HG03066 (cell line): ENCODE measurements at regions not wholly inside any gene's neighbourhood (a gene's known extent, or its start where the extent isn't known, plus 50 kb on each side); places are given as distances from the start of the nearest gene placed in this dataset.
"Not testable (repeated sequence)": the region's sequence is repeated elsewhere in the genome, so short reads cannot be mapped to it uniquely, and the experiment has no call there.

Experiments
- ATAC-seq: cut with Tn5 transposase; IDR thresholded peaks from one replicate; pipeline ENCODE4 v1.9.1; 2021; ENCODE audit warnings: low read depth; ENCODE audit not compliant: unreplicated experiment

DNA sequence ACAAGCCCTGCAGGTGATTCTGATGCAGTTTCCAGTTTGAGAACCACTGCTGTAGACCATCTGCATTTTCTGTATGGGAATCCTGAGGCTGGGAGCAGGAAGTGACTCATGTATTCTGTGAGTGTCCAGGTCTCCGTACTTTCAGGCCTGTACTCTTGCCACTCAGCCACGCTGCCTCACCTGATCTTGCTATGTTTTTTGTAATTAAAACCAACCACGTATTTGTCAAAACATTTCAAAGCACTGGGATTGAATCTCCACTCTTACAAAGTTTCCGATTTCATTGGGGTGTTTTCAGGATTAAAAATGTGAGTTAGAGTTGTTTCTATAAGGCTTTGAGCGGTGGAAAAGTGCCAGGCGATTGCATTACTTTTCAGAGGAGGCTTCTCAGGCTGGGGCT, 2907.5 kb downstream of the RPIA start:
- ATAC-seq = not testable (repeated sequence)

DNA sequence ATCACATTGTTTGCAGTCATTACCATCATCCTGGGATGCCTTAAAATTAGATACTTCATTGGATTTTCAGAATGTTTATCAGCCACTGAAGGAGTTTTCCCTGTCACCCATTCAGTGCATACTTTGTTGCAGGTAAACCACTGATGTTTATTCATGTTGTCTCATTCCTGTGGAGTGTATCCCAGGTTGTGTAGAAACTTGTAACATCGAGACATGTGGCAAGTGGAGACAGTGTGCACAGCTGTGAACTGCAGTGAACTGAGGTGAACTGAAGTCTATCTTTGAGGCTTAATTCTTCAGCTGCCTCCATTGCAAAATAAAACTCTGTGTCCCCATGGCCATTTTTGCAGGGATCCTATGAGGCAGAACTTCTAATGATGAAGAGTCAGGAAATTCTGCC, 2911.4 kb downstream of the RPIA start:
- ATAC-seq = not testable (repeated sequence)

DNA sequence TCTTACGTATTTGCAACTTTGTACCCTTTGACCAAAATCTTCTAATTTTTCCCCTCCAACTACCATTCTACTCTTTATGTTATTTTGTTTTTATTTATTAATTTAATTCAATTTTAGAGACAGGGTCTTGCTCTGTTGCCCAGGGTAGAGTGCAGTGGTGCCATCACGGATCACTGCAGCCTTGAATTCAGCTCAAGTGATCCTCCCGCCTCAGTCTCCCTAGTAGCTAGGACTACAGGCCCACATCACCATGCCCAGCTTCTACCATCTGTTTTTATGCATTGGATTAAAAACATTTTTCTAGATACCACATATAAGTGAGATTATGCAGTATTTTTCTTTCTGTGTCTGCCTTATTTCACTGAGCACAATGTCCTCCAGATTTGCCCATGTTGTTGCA, 2912.5 kb downstream of the RPIA start:
- ATAC-seq = not testable (repeated sequence)

DNA sequence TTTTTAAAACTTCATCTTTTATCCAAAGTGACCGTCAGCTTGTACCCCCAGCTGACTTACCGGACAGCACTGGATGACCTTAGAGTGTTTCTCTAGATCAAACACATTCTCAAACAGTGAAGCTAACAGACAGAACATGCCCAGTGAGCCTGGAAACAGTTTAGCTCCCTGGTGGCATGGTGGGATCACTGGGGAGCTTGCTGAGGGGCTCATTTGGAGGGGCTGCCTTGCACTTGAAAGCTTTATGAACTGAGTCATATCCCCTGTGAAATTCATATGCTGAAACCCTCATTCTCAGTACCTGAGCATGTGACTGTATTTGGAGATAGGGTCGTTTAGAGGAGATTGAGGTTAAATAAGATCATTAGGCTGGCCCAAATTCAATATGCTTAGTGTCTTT, 2913.2 kb downstream of the RPIA start:
- not testable (repeated sequence) for ATAC-seq

DNA sequence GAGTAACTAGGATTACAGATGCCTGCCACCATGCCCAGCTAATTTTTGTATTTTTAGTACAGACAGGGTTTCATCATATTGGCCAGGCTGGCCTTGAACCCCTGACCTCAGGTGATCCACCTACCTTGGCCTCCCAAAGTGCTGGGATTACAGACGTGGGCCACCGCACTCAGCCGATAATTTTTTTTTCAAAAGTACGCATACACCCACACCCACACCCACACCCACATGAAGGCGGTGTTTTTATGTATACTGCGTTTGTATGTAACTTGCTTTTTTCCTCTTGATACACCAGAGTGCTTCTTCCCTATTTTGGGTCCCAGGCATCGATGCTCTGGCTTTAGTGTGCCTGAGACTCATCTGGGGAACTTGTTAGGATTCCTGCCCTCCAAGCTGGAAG, 2932.3 kb downstream of the RPIA start:
- ATAC-seq = not testable (repeated sequence)

DNA sequence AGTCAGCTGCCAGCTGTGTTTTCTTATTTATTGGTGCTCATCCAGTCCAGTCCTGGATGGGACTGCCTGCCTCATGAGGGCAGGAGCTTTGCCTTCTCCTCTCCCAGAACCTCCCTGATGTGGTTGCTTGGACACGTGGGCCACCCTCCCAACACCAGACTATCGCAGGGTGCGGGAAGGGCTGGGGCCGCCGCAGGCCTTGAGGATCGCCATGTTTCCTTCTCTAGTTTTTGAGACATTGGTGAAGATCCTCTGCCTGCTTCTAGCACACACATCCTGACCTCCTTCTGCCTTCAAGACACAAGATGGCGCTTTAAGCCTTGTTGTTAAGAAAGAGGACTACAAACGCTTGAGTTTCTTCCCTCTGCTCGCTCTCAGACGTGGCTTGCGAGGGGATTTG, 2937.0 kb downstream of the RPIA start:
- not testable (repeated sequence) for ATAC-seq

DNA sequence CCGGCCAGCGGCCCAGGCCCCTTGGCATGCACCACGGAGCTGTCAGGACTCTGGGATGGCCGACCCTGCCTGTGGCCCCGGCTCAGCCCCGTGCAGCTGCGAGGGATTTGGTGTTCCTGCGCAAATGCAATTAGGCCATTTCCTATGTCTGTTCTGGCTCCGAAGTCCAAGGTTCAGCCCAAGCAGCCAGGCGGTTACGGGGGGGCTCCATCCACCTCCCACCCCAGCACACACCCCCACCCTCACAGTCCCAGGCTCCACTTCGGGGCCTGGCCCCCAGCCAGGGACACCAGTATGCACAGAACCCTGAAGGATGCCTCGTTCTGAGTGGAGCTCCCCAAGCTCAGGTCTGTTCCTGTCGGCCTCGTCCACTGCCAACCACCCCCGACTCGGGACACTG, 2965.7 kb downstream of the RPIA start:
- ATAC-seq = not testable (repeated sequence)

DNA sequence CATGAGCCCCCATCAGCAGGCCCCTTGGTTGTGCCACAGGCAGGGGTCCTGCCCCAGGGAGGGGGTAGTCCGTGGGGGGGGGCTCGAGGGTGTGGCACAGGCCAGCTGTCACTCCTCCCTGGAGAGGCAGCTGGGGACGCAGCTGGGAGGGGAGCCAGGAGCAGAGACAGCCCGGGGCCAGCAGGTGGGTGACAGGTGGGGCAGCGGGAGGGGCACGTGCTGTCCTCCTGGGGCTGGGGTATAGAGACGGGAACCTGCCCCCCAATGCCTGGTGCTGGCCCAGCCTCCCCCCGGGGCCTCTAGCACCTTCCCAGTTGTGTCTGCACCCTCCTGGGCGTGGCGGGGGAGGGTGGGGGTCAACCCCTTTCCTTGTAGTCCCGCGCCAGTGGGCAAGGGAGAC, 2966.9 kb downstream of the RPIA start:
- ATAC-seq = not testable (repeated sequence)

DNA sequence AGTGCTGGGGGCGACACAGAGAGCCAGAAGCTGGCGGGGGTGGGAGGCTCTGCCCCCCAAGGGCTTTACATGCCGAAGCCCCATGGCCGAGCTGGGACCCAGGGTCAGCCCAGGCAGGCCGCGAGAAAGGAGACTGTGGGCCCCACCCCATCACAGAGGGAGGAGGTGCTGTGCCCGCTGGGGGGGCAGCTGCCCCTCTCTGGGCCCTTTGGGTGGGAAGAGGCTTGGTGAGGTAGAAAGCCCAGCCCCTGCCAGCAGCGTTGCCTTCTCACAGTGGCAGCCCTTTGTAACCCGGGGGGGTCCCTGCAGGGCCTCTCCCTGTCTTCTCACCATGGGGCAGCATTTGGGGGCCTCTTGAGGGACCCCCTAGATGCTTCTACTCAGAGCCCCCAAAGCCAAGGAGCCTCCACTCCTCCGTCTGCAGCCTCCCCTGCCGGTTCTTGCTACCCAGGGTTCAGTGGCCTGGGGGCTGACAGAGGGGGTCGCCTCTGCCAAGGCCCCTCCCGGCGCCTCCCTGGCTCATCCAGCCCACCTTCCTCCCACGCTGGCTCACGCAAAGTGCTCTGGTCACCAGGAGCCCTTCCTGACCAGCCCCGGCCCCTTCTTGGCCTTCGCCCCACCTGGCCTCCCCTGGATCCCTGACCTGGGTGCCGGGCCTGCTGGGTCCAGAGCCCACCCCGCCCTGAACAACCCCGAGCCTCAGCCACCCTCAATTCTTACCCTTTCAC, 2967.9 kb downstream of the RPIA start:
- ATAC-seq = not testable (repeated sequence)

DNA sequence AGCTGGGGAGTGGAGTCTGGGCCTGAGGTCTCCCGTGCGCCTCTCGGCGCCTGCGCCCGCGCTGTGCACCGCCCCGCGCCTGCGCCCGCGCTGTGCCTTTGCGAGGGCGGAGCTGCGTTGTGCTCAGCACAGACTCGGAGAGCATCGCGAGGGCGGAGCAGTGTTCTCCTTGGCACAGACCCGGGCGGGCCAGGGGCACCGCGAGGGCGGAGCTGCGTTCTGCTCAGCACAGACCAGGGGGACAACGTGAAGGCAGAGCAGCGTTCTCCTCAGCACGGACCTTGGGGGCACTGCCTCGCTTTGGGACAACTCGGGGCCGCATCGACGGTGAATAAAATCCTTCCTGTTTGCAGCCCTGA, 2968.4 kb downstream of the RPIA start:
- ATAC-seq = peak; percentile 75

DNA sequence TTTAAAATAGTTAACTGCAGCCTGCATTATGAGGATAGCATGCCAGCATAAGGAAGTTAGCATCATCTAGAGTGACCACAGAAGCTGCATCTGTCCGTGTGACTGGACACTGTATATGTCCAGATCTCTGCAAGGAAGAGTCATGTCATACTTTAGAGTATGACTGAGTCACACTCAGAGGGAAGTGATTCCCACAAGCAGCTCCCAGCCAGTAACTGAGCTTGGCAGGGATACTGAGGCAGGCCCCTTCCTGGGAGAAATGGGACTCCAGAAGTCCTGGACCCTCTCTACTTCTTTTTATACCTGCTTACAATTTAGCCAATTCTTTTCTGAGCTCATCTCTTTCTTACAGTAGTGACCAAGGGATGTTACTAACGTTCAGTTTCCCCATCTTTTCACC, 2975.9 kb downstream of the RPIA start:
- not testable (repeated sequence) for ATAC-seq

DNA sequence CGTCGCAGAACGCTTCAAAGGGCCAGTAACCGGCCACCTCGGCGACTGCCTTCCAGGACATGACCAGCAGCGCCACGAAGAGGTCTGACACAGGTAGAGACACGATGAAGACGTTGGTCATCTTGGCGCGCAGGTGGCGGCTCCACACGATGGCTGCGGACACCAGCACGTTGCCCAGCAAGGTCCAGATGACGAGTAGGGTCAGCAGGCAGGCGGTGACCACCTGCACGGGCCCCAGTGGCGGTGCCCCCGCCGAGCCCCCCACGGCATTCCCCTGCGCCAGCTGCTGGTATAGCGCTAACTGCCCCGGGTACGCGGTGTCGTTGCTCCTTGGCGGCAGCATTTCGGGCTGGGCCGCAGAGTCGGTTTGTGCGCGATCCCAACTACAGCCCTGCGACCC, 2994.1 kb downstream of the RPIA start:
- ATAC-seq = not testable (repeated sequence)

DNA sequence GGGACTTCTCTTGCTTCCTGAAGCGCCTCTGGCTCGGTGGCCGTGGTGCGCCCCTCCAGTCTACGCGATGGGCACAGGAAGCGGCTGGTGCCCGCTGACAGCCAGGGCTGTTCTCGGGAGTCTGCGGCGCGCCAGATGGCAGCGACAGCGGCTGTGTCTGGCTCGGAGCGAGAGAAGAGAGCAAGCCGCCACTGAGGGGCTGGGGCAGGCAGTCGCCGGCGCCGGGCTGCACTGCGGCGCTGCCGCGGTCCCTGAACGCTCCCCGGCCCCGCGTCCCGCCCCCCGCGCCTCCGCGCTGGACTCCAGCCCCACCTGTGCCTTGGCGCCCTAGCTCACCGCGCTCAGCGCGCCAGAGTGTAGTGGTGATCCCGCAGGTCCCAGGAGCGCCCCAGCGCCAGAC, 2994.6 kb downstream of the RPIA start:
- not testable (repeated sequence) for ATAC-seq
